GM18519 (cell line): ENCODE measurements at regions not wholly inside any gene's neighbourhood (a gene's known extent, or its start where the extent isn't known, plus 50 kb on each side); places are given as distances from the start of the nearest gene placed in this dataset.

Experiments
- ATAC-seq: cut with Tn5 transposase; IDR thresholded peaks from one replicate; pipeline ENCODE4 v1.9.1; 2021; ENCODE audit warnings: mild to moderate bottlenecking, moderate library complexity; ENCODE audit not compliant: unreplicated experiment, low FRiP score

DNA sequence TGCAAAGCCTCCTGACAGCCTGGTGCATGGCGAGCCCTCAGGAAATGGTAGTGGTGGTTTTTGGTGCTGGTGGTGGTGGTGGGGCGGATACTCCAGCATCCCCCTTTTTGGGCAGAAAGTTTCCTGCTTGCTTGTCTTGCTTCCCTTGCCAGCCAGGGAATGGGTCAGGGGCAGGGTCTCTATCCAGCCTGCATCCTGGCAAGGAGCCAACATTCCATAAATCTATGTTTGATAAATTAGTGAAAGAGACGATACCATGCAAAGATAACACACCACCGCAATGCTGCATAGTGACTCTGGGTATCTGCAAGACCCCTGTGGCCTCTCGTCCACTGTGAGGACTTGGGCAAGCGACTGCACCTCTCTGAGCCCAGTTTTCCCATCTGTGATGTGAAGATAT is 246.2 kb downstream of the LRFN2 start:
- ATAC-seq: no peak

- ATAC-seq: no peak
These were observed 247.0 kb downstream of the LRFN2 start for GRCh38 chr6:40340196-40340595.

- no peak for ATAC-seq
These were observed 248.9 kb downstream of the LRFN2 start for GRCh38 chr6:40338306-40338705.

DNA sequence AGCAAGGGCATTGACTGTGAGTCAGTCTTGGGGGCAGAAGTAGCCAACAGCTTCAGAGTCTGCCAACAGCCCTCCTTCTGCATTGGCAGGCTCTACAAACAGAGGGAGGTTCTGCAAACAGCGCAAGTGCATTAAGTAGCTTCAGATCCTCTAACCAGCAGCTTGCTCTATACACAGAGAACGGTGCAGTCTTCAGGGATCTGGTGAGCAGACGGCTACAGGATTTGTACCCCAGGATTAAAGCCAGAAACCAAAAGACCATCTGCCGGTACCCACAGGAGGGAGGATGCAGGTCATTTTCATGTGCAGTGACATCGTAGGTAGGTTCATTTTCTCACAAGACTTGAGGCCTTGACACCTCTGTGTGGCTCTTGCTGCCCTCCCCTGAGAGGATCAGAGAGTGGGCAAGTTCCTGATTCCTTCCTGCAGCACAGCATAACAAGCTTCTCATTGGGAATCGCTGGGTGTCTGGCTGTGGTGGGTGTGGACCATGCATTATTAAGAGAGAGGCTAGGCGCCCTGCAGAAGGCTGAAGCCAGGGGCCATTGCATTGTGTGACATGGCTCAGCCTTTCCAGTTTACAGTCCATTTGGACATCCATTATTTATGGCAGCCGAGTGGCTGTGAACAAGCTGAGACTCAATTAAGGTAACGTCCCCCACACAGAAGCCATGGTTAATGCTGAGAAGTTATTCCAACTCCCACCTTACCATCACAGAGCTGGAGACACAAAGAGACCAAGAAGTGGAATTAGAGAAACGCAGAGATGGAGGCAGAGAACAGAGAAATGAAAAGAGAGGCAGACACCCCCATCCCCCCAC is 250.0 kb downstream of the LRFN2 start:
- no peak for ATAC-seq

GRCh38 chr6:40336296-40336695 is 250.9 kb downstream of the LRFN2 start:
- no peak for ATAC-seq

GRCh38 chr6:40334496-40335270 is 252.5 kb downstream of the LRFN2 start:
- ATAC-seq: no peak

DNA sequence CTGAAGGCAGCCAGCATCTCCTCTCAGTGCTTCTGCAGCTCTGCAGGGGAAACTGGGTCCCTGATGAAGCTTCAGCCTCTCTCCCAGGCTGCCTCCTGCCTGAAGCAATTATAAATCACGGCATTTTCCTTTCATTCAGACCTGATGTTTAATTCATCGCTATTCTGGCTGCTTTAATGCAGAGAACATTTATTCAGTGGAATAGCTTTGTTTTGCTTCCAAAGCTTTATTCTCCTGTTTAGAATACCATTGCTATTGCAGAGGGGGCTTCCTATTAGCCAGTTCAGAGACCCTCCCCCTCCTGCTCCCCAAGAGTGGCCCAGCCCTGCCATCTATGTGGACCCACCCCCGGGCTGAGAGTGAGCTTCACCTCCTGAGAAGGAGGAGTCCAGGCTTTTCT is 255.6 kb downstream of the LRFN2 start:
- ATAC-seq: no peak

DNA sequence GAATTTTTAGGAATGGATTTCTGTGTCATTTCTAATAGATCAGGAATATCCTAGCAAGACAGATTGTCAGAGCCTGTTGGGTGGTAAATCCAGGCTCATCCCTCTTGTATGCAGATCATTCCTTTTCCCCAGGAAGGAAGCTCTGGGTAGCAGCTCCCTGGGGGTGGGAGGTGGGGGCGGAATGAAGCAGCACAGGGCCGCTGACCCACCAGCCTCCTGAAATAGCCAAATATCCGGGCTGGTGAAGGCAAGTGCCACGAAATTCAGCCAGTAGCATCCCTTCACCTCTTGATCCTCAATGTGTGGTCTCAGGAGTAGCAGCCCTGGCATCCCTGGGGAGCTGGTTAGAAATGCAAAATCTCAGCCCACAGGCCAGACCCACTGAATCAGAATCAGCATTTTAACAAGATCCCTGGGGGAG is 256.9 kb downstream of the LRFN2 start:
- no peak for ATAC-seq

DNA sequence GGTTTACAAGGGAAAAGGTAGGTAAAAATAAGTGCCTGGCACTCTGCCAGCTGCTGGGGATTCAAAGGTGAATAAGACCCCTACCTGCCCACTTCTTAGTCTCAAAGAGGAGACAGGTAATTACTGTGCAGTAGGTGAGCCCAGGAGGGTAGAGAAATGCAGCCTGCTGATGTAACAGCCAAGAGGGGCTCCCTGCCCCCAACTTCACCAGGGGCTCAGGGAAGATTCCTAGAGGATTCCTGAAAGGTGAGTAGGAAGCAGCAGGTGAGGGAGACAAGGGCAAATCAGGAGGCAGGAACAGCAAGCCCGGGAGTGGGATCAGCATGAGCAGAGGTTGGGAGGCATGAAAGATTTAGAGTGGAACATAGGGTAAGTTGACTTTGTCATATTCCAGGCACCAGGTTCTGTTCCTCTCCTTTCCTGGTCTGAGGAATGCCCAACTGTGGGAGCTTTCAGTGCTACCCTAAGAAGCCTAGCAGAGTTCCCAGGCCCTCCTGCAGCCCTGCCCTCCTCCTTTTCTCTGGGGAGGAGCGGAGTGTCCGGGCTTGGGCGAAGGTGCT is 258.1 kb downstream of the LRFN2 start:
- no peak for ATAC-seq

- no peak for ATAC-seq
These were observed 258.7 kb downstream of the LRFN2 start for GRCh38 chr6:40328386-40328985.

DNA sequence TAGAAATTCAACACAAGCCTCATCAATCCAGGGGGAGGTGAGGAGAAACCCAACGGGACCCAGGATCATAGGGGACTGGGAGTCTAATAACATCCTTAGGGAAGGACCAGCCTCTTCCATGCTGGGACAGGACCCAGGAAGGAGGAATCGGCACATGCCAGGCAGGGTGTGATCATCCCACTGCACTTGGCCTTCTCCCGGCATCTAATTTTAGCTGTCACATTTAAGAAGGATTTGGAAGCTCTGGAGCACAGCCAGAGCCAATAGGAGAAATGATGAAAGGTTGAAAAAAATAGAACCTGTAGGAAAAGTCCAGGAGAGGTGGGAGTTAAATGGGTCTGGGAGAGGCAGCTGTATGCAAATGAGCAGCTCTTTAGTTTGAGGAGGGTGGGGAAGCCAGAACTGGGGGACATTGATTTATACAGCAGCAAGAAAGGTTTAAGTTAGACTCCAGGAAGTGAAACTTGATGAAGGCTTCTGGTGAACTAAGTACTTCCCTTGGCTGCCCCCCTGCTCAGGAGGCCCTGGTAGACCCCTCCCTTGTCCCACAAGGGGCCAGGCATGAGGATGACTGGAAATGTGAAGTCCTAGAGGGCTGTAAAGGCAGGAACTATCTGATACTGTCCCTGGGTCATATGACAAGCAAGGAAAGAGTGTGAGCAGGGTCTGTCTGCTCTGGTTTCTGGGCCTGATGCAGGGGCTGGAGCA is 260.3 kb downstream of the LRFN2 start:
- ATAC-seq: no peak

DNA sequence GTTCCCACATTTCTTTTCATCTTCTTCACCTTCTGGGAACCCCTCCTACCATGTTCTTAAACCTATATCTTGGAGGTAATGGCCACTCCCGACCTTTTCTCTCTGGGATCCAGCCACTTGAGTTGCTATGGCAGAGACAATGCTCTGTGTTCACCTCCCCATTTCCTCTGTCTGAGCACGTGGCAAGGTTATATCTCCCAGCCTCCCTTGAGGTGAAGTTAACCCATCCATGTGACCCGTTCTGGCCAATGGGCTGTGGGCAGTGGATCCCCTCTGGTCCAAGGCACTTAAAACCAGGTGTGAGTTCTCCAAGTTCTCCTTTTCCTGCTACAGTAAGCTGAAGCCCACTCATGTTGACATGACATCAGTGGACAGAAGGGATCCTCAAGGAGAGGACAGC is 261.4 kb downstream of the LRFN2 start:
- no peak for ATAC-seq

GRCh38 chr6:40325041-40325440 is 262.1 kb downstream of the LRFN2 start:
- no peak for ATAC-seq

- ATAC-seq: no peak
These were observed 263.1 kb downstream of the LRFN2 start for GRCh38 chr6:40323881-40324634.

DNA sequence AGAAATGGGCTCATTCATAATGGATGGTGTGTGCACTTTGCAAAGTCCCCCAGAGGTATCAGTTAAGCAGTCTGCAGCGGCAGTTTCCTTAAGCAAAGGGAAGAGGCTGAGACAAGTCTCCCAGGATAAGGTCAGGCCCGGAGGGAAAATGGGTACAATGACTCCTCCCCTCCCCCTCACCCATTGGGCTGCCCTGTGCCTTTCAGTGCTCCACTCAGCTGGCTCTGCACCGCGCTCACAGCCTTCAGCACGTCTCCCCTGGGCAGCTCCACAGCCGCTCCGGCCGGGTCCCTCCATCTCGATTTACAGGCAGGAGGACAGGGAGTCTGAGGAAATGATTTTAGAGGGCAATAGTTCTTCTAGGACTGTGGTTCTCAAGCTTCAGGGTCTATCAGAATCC is 264.8 kb downstream of the LRFN2 start:
- no peak for ATAC-seq

GRCh38 chr6:40321616-40322015 is 265.5 kb downstream of the LRFN2 start:
- ATAC-seq: no peak

- ATAC-seq: no peak
These were observed 266.2 kb downstream of the LRFN2 start for GRCh38 chr6:40320947-40321346.

- ATAC-seq: no peak
These were observed 266.7 kb downstream of the LRFN2 start for GRCh38 chr6:40320441-40320840.

GRCh38 chr6:40319124-40319523 is 268.0 kb downstream of the LRFN2 start:
- ATAC-seq: no peak

DNA sequence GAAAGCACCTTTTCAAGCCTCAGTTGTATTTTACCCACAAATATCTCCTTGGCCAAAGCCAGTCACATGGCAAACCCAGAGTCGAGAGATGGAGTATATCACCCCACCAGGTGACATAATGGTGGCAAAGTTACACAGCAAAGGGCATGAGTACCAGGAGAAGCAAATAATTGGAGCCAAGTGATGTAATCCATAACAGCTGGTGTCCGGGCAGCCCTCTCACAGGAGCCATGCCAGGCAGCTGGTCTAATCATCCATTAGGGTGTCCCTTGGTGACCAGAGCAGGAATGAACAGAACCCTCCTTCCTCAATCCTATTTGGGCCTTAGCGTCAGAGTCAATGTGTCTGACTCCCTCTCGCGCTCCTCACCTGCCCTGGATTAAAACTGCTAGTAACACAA is 272.1 kb downstream of the LRFN2 start:
- ATAC-seq: no peak
